RPMI7951 (cell line): ENCODE measurements at regions not wholly inside any gene's neighbourhood (a gene's known extent, or its start where the extent isn't known, plus 50 kb on each side); places are given as distances from the start of the nearest gene placed in this dataset.

Experiments
- DNase-seq: peaks from one replicate; pipeline ENCODE4 v3.0.0-alpha.2; 2012; ENCODE audit warnings: low read depth

- DNase-seq: no peak
Measured at GRCh38 chr6:104324301-104324700, 535.4 kb downstream of the HACE1 start.

GRCh38 chr6:104322841-104323240 is 536.9 kb downstream of the HACE1 start:
- no peak for DNase-seq

- DNase-seq: no peak
Measured at GRCh38 chr6:104321301-104321700, 538.4 kb downstream of the HACE1 start.

GRCh38 chr6:104320896-104321295 is 538.8 kb downstream of the HACE1 start:
- no peak for DNase-seq

- no peak for DNase-seq
Measured at GRCh38 chr6:104312851-104313250, 546.9 kb downstream of the HACE1 start.

DNA sequence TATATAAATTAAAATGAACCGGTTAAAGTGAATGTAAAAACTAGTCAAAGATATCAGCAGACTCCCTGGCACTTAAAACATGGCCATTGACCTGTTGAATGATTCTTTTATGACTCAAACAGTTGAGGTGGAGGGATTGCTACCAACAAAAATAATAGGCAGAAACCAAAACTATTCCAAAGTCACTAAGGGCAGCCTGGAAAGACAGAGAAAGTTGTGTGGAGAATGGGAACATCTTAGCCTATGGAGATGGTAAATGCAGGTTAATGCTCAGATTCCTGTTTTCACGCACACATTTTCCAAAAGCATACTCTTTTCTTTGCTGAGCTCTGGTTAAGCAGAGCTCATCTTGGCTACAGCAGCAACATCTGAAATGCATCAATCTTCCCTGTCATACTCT is 553.5 kb downstream of the HACE1 start:
- DNase-seq: no peak

GRCh38 chr6:104305206-104305605 is 554.5 kb downstream of the HACE1 start:
- no peak for DNase-seq

GRCh38 chr6:104301951-104302350 is 557.8 kb downstream of the HACE1 start:
- no peak for DNase-seq

- no peak for DNase-seq
Measured at GRCh38 chr6:104286641-104287040, 573.1 kb downstream of the HACE1 start.

GRCh38 chr6:104284872-104285271 is 574.8 kb downstream of the HACE1 start:
- DNase-seq: no peak

GRCh38 chr6:104282581-104282980 is 577.1 kb downstream of the HACE1 start:
- no peak for DNase-seq

- no peak for DNase-seq
Measured at GRCh38 chr6:104281370-104281769, 578.3 kb downstream of the HACE1 start.

DNA sequence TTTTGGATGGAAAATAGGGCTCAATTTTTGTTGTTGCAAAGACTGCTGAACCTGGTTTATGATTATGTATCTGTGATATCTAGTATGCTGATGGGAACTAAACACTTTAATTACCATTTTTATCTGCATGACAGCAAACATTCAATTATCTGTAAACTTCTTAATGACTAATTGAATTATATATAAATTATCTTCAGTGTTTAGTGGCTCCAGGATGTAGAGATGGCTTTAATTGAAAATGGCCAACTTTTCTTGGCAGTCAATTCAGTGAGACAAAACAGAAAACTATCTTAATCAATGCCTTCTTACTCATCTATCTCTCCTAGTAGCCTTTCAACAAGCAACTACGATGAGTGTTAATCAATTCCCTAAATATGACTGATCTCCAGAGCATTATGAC is 591.3 kb downstream of the HACE1 start:
- no peak for DNase-seq

DNA sequence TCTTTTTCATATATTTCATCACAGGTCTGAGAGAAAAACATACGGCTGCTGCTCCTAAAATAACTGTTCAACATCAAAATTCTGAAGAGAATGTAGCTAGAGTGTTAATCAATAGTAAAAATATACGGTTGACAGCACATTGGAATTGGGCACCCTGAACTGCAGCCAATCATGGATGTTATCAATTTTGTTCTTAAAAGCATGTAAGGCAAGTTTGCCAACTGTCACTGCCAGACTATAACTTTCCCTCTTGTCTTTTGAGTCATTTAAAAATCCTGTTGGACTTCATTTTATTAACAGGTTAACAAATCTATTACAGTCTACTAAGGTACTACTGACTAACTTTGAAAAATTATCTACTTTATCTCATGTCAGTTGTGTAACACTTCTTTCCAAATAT is 592.8 kb downstream of the HACE1 start:
- DNase-seq: no peak

- DNase-seq: no peak
Measured at GRCh38 chr6:104256646-104257045, 603.1 kb downstream of the HACE1 start.

DNA sequence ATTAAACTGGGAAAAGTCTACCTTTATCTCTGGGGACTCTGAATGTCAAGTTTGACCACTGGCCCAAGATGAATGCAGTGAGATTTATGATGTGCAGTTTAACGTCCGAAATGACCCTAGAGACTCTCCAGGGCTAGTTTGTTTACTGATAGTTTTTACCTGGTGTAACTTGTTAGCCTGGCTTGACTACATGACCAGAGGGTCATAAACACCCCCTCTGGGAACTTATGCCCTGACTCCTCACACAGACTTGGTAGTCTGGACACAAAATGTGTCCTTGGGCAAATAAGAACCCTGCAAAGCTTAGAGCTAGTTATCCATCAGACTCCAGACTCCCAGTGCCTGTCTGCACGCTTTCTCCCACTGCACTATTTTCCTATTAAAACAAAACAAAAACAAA is 606.5 kb downstream of the HACE1 start:
- no peak for DNase-seq

DNA sequence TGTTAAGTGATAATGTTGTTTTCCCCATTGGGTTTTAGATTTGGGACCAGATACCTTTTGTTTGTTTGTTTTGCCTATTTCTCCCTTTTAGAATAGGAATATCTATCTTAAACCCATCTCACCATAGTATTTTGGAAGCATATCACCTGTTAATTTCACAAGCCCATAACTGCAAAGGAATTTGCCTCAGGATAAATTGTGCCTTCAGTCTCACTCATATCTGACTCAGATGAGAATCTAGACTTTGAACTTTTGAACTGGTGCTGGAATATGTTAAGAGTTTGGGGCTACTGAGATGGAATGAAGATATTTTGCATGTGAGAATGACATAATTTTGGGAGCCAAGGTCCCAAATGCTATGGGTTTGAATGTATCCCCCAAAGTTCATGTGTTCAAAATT is 607.4 kb downstream of the HACE1 start:
- DNase-seq: no peak

GRCh38 chr6:104251651-104252050 is 608.1 kb downstream of the HACE1 start:
- DNase-seq: no peak

DNA sequence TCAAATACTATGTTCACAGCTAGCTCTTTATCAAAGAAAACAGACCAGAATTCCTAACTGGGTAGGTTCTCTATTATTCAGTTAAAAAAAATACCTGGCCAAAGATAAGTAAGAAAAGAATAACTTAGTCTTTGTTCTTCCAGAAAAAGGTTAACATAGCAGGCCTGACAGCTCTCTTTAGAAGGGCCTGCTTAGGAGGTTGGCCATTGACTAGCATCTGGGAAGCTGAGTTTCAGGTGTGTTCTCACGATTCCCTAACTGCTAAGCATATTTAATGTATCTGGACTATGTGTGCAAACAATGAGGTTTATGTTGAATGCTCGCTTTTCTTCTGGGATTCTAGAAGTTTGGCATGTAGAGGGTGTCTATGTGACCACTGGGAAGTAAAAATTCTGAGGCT is 618.9 kb downstream of the HACE1 start:
- DNase-seq: no peak

DNA sequence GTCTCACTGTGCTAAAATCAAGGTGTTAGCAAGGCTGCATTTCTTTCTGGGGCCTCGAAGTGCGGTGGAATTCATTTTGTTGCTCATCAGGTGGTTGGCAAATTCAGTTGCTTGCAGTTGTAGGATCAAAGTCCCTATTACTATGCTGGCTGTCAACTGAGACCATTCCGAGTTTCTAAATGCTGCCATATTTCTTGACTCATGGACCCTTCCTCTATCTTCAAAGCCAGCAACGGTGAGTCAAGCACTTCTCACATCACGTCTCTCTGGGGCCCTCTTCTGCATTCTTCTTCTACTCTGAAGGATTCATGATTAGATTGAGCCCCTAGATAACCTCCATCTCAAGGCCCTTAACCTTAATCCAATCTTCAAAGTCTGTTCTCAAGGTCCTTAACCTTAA is 619.7 kb downstream of the HACE1 start:
- DNase-seq: no peak

- DNase-seq: no peak
Measured at GRCh38 chr6:104229057-104229456, 630.7 kb downstream of the HACE1 start.

GRCh38 chr6:104227508-104227907 is 632.2 kb downstream of the HACE1 start:
- no peak for DNase-seq

- no peak for DNase-seq
Measured at GRCh38 chr6:104226790-104227446, 632.8 kb downstream of the HACE1 start.

DNA sequence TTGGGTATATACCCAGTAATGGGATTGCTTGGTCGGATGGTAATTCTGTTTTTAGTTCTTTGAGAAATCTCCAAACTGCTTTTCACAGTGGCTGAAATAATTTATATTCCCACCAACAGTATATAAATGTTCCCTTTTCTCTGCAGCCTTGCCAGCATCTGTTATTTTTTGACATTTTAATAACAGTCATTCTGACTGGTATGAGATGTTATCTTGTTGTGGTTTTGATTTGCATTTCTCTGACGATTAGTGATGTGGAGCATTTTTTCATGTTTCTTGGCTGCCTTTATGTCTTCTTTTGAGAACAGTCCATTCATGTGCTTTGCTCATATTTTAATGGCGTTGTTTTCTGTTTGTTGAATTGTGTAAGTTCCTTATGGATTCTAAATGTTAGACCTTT is 641.6 kb downstream of the HACE1 start:
- DNase-seq: no peak
